ENCODE measurements at regions not wholly inside any gene's neighbourhood (a gene's known extent, or its start where the extent isn't known, plus 50 kb on each side); places are given as distances from the start of the nearest gene placed in this dataset.
"Not testable (repeated sequence)": the region's sequence is repeated elsewhere in the genome, so short reads cannot be mapped to it uniquely, and the experiment has no call there.

DNA sequence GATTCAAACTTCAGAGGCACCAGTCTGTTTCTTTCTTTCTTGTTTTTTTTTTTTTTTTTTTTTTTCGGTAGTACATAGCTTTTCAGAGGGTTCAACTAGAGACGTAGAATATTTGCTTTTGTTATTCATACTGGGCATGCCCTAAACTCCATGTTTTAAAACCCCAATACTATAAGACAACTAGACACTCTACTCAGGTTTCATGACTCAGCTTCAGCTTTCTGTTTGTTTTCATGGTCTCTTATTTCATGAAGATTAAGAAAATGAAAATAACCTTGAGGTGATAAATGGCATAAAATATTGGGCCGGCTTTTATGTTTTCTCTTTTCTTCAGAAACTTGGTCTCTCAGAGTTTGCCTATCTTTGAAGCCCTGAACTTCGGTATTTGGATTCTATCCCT, 2126.3 kb upstream of the ACO1 start:
- FAIRE-seq = no peak
- DNase-seq (ENCODE audit: insufficient read length, low spot score) = no peak
- TF ChIP-seq, protein P1, sequence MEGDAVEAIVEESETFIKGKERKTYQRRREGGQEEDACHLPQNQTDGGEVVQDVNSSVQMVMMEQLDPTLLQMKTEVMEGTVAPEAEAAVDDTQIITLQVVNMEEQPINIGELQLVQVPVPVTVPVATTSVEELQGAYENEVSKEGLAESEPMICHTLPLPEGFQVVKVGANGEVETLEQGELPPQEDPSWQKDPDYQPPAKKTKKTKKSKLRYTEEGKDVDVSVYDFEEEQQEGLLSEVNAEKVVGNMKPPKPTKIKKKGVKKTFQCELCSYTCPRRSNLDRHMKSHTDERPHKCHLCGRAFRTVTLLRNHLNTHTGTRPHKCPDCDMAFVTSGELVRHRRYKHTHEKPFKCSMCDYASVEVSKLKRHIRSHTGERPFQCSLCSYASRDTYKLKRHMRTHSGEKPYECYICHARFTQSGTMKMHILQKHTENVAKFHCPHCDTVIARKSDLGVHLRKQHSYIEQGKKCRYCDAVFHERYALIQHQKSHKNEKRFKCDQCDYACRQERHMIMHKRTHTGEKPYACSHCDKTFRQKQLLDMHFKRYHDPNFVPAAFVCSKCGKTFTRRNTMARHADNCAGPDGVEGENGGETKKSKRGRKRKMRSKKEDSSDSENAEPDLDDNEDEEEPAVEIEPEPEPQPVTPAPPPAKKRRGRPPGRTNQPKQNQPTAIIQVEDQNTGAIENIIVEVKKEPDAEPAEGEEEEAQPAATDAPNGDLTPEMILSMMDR (IDR thresholded peaks at IDR 0.05; ENCODE audit: insufficient read depth, missing control alignments) = no peak

- no peak for FAIRE-seq
- TF ChIP-seq, protein P1 (IDR thresholded peaks at IDR 0.05; ENCODE audit: insufficient read depth, missing control alignments) = no peak
- DNase-seq (ENCODE audit: insufficient read length, low spot score) = no peak
These were observed 2104.1 kb upstream of the ACO1 start for GRCh38 chr9:30280229-30280900.

DNA sequence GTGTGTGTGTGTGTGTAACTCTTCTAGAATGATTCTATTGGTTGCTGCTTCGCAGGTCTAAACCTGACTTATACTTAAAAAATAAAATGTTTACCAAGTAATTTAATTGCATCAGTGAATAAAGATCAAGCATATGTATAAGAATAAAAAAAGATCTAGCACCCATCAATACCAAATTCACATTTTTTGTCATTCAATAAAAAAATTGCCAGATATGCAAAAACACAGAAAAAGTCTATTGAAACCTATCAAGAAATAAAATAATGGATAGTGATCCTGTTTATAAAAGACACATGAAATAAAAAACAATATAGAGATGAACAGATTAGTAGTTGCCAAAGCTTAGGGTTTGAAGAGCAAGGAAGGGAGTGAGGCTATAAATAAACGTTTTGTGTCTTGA, 2095.0 kb upstream of the ACO1 start:
- TF ChIP-seq, protein P1 (IDR thresholded peaks at IDR 0.05; ENCODE audit: insufficient read depth, missing control alignments) = no peak
- no peak for FAIRE-seq
- DNase-seq (ENCODE audit: insufficient read length, low spot score) = no peak

GRCh38 chr9:30292026-30292425, 2092.4 kb upstream of the ACO1 start:
- DNase-seq (ENCODE audit: insufficient read length, low spot score) = not testable (repeated sequence)

GRCh38 chr9:30293231-30293630, 2091.2 kb upstream of the ACO1 start:
- FAIRE-seq (no peak), DNase-seq (ENCODE audit: insufficient read length, low spot score) (no peak)
- TF ChIP-seq, protein P1 (IDR thresholded peaks at IDR 0.05; ENCODE audit: insufficient read depth, missing control alignments) = no peak

More at GRCh38 chr9:30292026-30292425, 2092.4 kb upstream of the ACO1 start:
- not testable (repeated sequence) for FAIRE-seq

- TF ChIP-seq, protein P1 (IDR thresholded peaks at IDR 0.05; ENCODE audit: insufficient read depth, missing control alignments) = no peak
- FAIRE-seq (no peak), DNase-seq (ENCODE audit: insufficient read length, low spot score) (no peak)
These were observed 2085.2 kb upstream of the ACO1 start for GRCh38 chr9:30299126-30299780.

DNA sequence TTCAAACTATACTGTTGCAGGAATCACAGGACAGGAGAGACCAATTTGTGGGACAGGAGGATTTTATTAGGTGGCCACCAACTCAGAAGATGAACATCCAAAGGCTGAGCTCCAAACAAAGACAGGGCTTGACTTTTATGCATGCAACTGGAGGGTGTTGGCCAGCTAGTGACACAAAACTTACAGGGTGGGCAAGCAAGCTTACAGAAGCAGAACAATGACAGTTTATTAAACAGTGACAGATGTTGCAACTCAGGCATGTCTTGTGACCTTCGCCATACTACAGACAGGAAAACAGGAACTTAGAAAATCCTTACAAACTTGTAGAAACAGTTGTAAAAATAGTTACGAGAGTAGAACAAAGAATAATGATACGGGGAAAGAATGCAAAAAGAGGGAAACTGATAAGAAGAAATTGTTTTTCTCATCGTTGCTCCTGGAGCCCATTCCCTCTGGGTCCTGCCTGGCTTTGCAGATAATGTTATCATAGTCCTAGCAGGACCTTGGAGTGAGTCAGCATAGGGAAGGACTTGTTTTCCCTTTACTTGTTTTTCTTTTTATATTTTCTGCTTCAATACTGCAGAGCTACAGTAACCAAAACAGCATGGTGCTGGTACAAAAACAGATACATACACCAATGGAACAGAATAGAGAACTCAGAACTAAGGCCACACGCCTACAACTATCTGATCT, 2083.0 kb upstream of the ACO1 start:
- no peak for DNase-seq (ENCODE audit: insufficient read length, low spot score)
- FAIRE-seq = no peak
- TF ChIP-seq, protein P1 (IDR thresholded peaks at IDR 0.05; ENCODE audit: insufficient read depth, missing control alignments) = no peak

All from D721Med (cell line).